ENCODE measurements at regions not wholly inside any gene's neighbourhood (a gene's known extent, or its start where the extent isn't known, plus 50 kb on each side); places are given as distances from the start of the nearest gene placed in this dataset.

DNA sequence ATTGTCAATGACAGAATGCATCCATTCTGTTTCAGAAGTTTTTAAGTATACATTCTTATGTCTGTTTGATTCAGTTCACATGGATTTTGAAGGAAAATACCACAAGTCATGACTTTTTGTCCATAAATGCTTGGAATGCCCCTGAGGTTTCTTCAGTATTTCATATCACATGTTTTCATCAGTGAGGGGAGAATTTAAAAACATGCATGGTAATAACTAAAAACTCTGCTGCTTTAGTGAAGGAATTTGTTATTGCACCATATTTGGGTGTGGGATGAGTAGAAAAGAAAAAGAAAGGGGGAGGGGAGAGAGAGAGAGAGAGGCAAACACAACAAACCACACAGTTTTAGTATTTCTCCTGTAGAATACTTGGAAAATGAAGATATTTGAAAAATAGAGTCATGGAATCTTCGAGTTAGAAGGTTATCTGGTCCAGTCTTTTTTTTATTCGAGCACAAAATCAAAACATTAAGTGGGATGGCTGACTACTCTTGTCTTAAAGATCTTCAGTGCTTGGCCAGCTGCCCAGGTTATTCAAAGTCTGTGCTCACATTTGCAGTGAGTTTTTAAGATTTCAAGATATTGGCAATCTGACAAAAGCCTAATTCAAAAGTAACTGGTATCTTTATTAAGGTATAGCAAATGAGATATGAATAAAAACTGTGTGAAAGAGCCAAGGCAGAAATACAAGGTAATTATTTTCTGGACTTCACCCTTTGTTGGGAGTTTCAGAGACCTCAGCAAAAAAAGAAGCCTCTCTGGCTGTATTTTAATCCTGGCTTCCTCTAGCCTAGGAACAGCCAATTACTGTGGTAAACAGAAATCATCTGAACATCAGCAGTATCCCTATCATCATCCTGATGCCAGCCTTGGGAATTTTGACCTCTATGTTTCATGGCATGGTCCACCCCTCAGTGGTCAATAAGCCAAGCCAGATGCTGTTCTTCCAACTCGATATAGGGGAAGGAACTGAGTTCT lies 687.9 kb upstream of the CITED2 start:
- no peak overlapping the region for H3K4me3 ChIP-seq (ENCODE audit: low read length)
- DNase-seq (ENCODE audit: low read depth): peak; percentile 95

DNA sequence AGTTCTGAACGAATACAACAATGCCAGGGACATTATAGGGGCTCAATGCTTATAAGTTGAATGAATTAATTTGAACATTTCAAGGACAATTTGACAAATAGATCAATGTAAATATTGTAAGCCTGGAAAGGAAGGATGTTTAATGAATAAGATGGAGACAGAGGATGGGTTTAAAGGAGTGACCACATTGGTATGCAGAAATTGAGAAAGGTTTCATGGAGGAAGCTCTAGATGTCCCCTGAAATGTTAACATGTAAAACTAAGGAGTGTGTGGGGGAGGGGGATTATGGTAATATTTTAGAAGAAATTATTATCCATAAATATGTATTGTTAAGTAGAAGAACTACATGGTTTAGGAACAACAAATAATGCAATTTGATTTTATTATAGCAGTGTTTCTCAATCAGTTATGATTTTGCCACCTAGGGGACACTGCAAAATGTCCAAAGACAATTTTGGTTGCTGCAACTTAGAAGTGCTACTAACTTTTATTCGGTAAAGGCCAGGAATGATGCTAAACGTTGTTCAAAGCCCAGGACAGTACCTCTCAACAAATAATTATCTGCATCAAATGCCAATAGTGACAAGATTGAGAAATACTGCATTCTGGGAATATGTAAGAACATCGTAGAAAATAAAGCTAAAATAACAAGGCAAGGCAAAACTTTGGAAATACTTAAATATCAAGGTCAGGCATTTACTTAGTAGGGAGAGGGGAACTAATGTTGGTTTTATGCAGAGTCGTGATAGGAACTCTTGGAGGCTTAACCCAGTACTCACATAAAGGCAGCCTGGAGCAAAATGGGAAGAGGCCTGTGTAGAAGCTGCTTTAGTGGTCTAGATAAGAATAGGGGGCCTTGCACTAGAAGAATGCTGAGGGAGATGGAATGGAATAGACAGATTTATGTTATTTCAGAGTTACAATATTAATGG lies 686.9 kb upstream of the CITED2 start:
- no peak for DNase-seq (ENCODE audit: low read depth)
- H3K4me3 ChIP-seq (ENCODE audit: low read length): no peak overlapping the region
- TF ChIP-seq, protein P1, sequence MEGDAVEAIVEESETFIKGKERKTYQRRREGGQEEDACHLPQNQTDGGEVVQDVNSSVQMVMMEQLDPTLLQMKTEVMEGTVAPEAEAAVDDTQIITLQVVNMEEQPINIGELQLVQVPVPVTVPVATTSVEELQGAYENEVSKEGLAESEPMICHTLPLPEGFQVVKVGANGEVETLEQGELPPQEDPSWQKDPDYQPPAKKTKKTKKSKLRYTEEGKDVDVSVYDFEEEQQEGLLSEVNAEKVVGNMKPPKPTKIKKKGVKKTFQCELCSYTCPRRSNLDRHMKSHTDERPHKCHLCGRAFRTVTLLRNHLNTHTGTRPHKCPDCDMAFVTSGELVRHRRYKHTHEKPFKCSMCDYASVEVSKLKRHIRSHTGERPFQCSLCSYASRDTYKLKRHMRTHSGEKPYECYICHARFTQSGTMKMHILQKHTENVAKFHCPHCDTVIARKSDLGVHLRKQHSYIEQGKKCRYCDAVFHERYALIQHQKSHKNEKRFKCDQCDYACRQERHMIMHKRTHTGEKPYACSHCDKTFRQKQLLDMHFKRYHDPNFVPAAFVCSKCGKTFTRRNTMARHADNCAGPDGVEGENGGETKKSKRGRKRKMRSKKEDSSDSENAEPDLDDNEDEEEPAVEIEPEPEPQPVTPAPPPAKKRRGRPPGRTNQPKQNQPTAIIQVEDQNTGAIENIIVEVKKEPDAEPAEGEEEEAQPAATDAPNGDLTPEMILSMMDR (conservative IDR thresholded peaks at IDR 0.05; ENCODE audit: low read depth, low read length): no peak

More for the DNA sequence above, 687.9 kb upstream of the CITED2 start:
- TF ChIP-seq, protein P1 (conservative IDR thresholded peaks at IDR 0.05; ENCODE audit: low read depth, low read length): no peak

DNA sequence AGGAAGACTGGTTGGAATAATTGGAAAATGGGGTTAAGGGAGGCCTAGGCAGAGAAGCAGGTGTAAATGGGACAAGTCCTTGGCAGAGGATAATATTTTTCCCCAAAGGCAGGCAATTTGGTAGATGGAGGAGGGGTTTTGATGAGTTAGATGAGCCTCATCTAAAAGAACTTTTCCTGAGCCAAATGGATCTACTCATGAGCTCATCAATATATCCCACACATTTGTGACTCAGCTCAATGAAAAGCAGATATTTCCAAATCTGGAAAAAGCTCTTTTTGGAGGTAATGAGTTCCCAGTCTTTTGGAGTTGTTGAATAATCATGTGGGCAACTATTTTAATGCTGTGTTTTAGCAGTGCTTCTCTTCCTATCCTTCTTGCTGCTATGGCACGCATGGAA lies 685.5 kb upstream of the CITED2 start:
- DNase-seq (ENCODE audit: low read depth): no peak
- TF ChIP-seq, protein P1 (conservative IDR thresholded peaks at IDR 0.05; ENCODE audit: low read depth, low read length): no peak
- H3K4me3 ChIP-seq (ENCODE audit: low read length): no peak overlapping the region

DNA sequence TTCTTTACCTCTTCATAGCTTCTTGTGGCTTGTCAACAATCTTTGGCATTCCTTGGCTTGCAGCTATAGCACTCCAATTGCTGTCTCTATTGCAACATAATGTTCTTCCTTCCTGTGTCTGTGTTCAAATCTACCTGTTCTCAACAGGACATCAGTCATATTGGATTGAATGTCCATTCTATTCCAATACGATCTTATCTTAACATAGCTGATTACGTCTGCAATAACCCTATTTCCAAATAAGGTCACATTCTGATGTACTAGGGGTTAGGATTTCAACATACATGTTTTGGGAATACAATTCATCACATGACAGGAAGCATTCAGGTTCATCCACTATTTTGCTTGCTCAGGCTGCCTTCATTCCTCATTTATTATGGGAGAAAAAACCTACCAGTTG lies 684.4 kb upstream of the CITED2 start:
- no peak overlapping the region for H3K4me3 ChIP-seq (ENCODE audit: low read length)
- TF ChIP-seq, protein P1 (conservative IDR thresholded peaks at IDR 0.05; ENCODE audit: low read depth, low read length): no peak
- no peak for DNase-seq (ENCODE audit: low read depth)

DNA sequence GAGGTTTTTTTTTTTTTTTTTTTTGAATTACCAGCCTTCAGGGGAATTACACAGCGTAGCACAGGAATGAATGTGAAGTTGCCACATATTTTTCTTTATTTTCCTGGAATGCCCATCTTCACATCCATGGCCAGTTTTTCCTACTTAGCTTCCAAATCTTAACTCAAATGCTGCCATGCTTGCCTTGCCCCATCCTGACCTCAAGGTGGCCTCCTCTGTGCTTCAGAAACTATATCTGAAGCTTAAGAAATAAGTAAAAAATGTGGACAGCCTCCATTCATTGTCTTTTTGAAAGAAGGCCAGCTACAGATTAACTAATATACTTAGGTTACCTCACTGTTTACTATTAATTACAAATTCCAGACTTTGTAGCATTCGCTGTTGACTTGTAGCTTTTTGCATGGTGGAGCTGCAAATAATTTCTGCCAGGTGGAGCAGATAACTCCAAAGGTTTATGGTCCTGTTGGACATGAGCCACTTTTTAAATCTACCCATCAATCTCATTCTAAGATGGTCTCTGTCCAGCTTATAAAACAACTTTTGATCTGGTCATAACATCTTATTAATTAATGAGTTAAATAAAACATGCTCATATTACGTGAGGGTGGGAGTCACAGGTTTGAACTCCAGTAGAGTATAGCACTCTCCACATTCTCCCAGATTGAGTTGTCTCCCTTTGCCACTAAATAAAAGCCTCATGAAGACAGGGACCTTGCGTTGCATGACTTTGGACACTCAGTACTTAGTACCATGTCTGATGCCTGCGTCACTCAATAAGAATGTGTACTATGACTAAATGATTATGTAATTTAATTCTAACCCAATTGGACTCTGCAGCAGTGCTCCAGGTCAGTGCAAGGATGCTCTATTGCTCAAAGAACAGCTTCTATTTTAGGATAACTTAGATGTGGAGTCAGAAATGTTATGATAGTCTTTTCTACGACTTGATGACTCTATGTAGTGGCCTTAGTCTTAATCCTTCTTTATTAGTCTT lies 678.6 kb upstream of the CITED2 start:
- no peak for DNase-seq (ENCODE audit: low read depth)
- TF ChIP-seq, protein P1 (conservative IDR thresholded peaks at IDR 0.05; ENCODE audit: low read depth, low read length): peak; percentile 69
- no peak overlapping the region for H3K4me3 ChIP-seq (ENCODE audit: low read length)
